IMR-90 (cell line): ENCODE measurements at regions not wholly inside any gene's neighbourhood (a gene's known extent, or its start where the extent isn't known, plus 50 kb on each side); places are given as distances from the start of the nearest gene placed in this dataset.

Source experiments
- CTCF ChIP-seq: conservative IDR thresholded peaks from 2 replicates; pipeline ENCODE4 v1.5.1; 2012; ENCODE audit warnings: mild to moderate bottlenecking, low read depth, low read length, improper control_type of control experiment
- NFE2L2 ChIP-seq: fragments of 150-350 bp; IDR thresholded peaks from 2 replicates; pipeline ENCODE4 v1.6.1; 2016; ENCODE audit warnings: low read depth, mild to moderate bottlenecking, low read length
- POLR2A ChIP-seq: IDR thresholded peaks from 2 replicates; pipeline ENCODE4 v1.6.1; 2012; ENCODE audit warnings: mild to moderate bottlenecking, low read depth, low read length
- RCOR1 ChIP-seq: IDR thresholded peaks from 2 replicates; pipeline ENCODE4 v1.6.1; 2012; ENCODE audit warnings: mild to moderate bottlenecking, low read length, improper control_type of control experiment; ENCODE audit not compliant: insufficient replicate concordance
- RFX5 ChIP-seq: IDR thresholded peaks from 2 replicates; pipeline ENCODE4 v1.8.0; 2012; ENCODE audit warnings: low read depth, mild to moderate bottlenecking, low read length, moderate library complexity
- TF ChIP-seq, protein P1 (sequence below): fragments of 150-350 bp; IDR thresholded peaks from 2 replicates; pipeline ENCODE4 v1.6.1; 2016; ENCODE audit warnings: low read depth, mild to moderate bottlenecking, low read length, moderate library complexity, borderline replicate concordance

- TF ChIP-seq RFX5 (no peak), CTCF (no peak), POLR2A (no peak), NFE2L2 (no peak), RCOR1 (no peak)
- TF ChIP-seq, protein P1, sequence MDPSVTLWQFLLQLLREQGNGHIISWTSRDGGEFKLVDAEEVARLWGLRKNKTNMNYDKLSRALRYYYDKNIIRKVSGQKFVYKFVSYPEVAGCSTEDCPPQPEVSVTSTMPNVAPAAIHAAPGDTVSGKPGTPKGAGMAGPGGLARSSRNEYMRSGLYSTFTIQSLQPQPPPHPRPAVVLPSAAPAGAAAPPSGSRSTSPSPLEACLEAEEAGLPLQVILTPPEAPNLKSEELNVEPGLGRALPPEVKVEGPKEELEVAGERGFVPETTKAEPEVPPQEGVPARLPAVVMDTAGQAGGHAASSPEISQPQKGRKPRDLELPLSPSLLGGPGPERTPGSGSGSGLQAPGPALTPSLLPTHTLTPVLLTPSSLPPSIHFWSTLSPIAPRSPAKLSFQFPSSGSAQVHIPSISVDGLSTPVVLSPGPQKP, result no peak
Measured at GRCh38 chr19:27746691-27747380, 1466.1 kb downstream of the UQCRFS1 start.
